Activated naive CD8-positive, alpha-beta T cell treated with anti-CD3 and anti-CD28 coated beads, Interleukin-2, amount 10 ng/mL, durations not matched to agents 7 days and 5 days (primary cell): ENCODE measurements at regions not wholly inside any gene's neighbourhood (a gene's known extent, or its start where the extent isn't known, plus 50 kb on each side); places are given as distances from the start of the nearest gene placed in this dataset.

Experiments
- ATAC-seq: fragments of 150-1000 bp; cut with Tn5 transposase; one replicate; pipeline ENCODE4 v1.10.0; 2021; ENCODE audit warnings: low read depth, moderate library complexity
- POLR2A ChIA-PET: fragments of 350-600 bp; sonication (Branson Sonifier 250); formaldehyde crosslinking; loops from one replicate; lab custom pipeline; 2021; ENCODE audit warnings: antibody characterized with exemption; lab: Charles Lee
- DNase-seq: peaks from one replicate; pipeline ENCODE4 v3.0.0; 2021
- H3K27ac Mint-ChIP-seq: one replicate; pipeline ENCODE4 v1.8.0; 2022; ENCODE audit warnings: mild to moderate bottlenecking, mixed read lengths
- H3K27me3 Mint-ChIP-seq: one replicate; pipeline ENCODE4 v1.8.0; 2022; ENCODE audit warnings: mild to moderate bottlenecking, moderate library complexity, mixed read lengths
- H3K36me3 Mint-ChIP-seq: one replicate; pipeline ENCODE4 v1.8.0; 2021; ENCODE audit warnings: mild to moderate bottlenecking, mixed read lengths
- H3K4me1 Mint-ChIP-seq: one replicate; pipeline ENCODE4 v1.8.0; 2021; ENCODE audit warnings: mixed read lengths
- H3K4me3 Mint-ChIP-seq: one replicate; pipeline ENCODE4 v1.8.0; 2022; ENCODE audit warnings: mild to moderate bottlenecking, moderate library complexity, mixed read lengths
- H3K9me3 Mint-ChIP-seq: one replicate; pipeline ENCODE4 v1.8.0; 2021; ENCODE audit warnings: mixed read lengths

- POLR2A ChIA-PET = interaction anchor here (0.6 kb wide), 1 partner anchor 1136 kb away, joined by 3 read pairs; no protein-coding TSS in a partner anchor
- Mint-ChIP-seq H3K36me3 (no peaks in the 10 kb centered on the region), H3K9me3 (no peaks in the 10 kb centered on the region), H3K27ac (no peak overlapping the region), H3K4me3 (no peak overlapping the region), H3K4me1 (peaks cover 7% of the 10 kb centered on the region), H3K27me3 (peaks cover 55% of the 10 kb centered on the region)
- ATAC-seq (no peak), DNase-seq (no peak)
These were observed 98.9 kb upstream of the CYP1B1 start for GRCh38 chr2:38174646-38175423.

GRCh38 chr2:38174131-38174530, 98.2 kb upstream of the CYP1B1 start:
- no peaks in the 10 kb centered on the region for H3K9me3 Mint-ChIP-seq
- H3K27me3 Mint-ChIP-seq = peaks cover 52% of the 10 kb centered on the region
- H3K27ac Mint-ChIP-seq = no peak overlapping the region
- DNase-seq = no peak
- H3K36me3 Mint-ChIP-seq = no peaks in the 10 kb centered on the region
- H3K4me3 Mint-ChIP-seq = no peak overlapping the region
- H3K4me1 Mint-ChIP-seq = peaks cover 6% of the 10 kb centered on the region
- ATAC-seq = no peak
- POLR2A ChIA-PET = interaction anchor here (0.6 kb wide), 1 partner anchor 1136 kb away, joined by 3 read pairs; no protein-coding TSS in a partner anchor

GRCh38 chr2:38173683-38174082, 97.7 kb upstream of the CYP1B1 start:
- H3K9me3 Mint-ChIP-seq = no peaks in the 10 kb centered on the region
- no peaks in the 10 kb centered on the region for H3K36me3 Mint-ChIP-seq
- ATAC-seq (no peak), DNase-seq (no peak)
- H3K27me3 Mint-ChIP-seq = peaks cover 48% of the 10 kb centered on the region
- POLR2A ChIA-PET = no interaction called here
- H3K4me3 Mint-ChIP-seq = no peak overlapping the region
- H3K4me1 Mint-ChIP-seq = peaks cover 5% of the 10 kb centered on the region
- H3K27ac Mint-ChIP-seq = no peak overlapping the region

- Mint-ChIP-seq H3K27ac (no peak overlapping the region), H3K27me3 (peaks cover 36% of the 10 kb centered on the region), H3K4me1 (peaks cover 2% of the 10 kb centered on the region), H3K9me3 (no peaks in the 10 kb centered on the region), H3K36me3 (no peaks in the 10 kb centered on the region), H3K4me3 (no peak overlapping the region)
- POLR2A ChIA-PET = no interaction called here
- no peak for DNase-seq
- no peak for ATAC-seq
These were observed 95.4 kb upstream of the CYP1B1 start for GRCh38 chr2:38171208-38171855.

- DNase-seq (no peak), ATAC-seq (no peak)
- H3K36me3 Mint-ChIP-seq = no peaks in the 10 kb centered on the region
- H3K4me3 Mint-ChIP-seq = no peak overlapping the region
- no peaks in the 10 kb centered on the region for H3K9me3 Mint-ChIP-seq
- peaks cover 2% of the 10 kb centered on the region for H3K4me1 Mint-ChIP-seq
- POLR2A ChIA-PET = no interaction called here
- H3K27me3 Mint-ChIP-seq = peaks cover 37% of the 10 kb centered on the region
- H3K27ac Mint-ChIP-seq = no peak overlapping the region
These were observed 94.8 kb upstream of the CYP1B1 start for GRCh38 chr2:38170733-38171132.

- Mint-ChIP-seq H3K36me3 (no peaks in the 10 kb centered on the region), H3K4me1 (peaks cover 2% of the 10 kb centered on the region), H3K9me3 (no peaks in the 10 kb centered on the region), H3K27me3 (peaks cover 32% of the 10 kb centered on the region), H3K27ac (no peak overlapping the region), H3K4me3 (no peak overlapping the region)
- no peak for ATAC-seq
- POLR2A ChIA-PET = no interaction called here
- no peak for DNase-seq
These were observed 94.1 kb upstream of the CYP1B1 start for GRCh38 chr2:38170067-38170466.

- H3K36me3 Mint-ChIP-seq = no peaks in the 10 kb centered on the region
- no peaks in the 10 kb centered on the region for H3K9me3 Mint-ChIP-seq
- POLR2A ChIA-PET = no interaction called here
- ATAC-seq (no peak), DNase-seq (no peak)
- H3K27ac Mint-ChIP-seq = no peak overlapping the region
- H3K27me3 Mint-ChIP-seq = peaks cover 31% of the 10 kb centered on the region
- H3K4me3 Mint-ChIP-seq = no peak overlapping the region
- H3K4me1 Mint-ChIP-seq = peaks cover 2% of the 10 kb centered on the region
These were observed 92.9 kb upstream of the CYP1B1 start for GRCh38 chr2:38168710-38169480.

- Mint-ChIP-seq H3K36me3 (no peaks in the 10 kb centered on the region), H3K4me3 (no peak overlapping the region), H3K27ac (no peak overlapping the region), H3K27me3 (peaks cover 33% of the 10 kb centered on the region), H3K9me3 (no peaks in the 10 kb centered on the region), H3K4me1 (peaks cover 2% of the 10 kb centered on the region)
- no peak for DNase-seq
- ATAC-seq = no peak
- POLR2A ChIA-PET = no interaction called here
These were observed 92.0 kb upstream of the CYP1B1 start for GRCh38 chr2:38167968-38168350.

- no peak for DNase-seq
- peaks cover 2% of the 10 kb centered on the region for H3K4me1 Mint-ChIP-seq
- no peak overlapping the region for H3K4me3 Mint-ChIP-seq
- no peaks in the 10 kb centered on the region for H3K9me3 Mint-ChIP-seq
- H3K27me3 Mint-ChIP-seq = peaks cover 28% of the 10 kb centered on the region
- ATAC-seq = no peak
- POLR2A ChIA-PET = no interaction called here
- no peak overlapping the region for H3K27ac Mint-ChIP-seq
- H3K36me3 Mint-ChIP-seq = no peaks in the 10 kb centered on the region
These were observed 89.7 kb upstream of the CYP1B1 start for GRCh38 chr2:38165698-38166097.

- POLR2A ChIA-PET = no interaction called here
- no peak for DNase-seq
- no peak for ATAC-seq
- Mint-ChIP-seq H3K36me3 (no peaks in the 10 kb centered on the region), H3K27ac (no peak overlapping the region), H3K4me1 (peaks cover 2% of the 10 kb centered on the region), H3K4me3 (no peak overlapping the region), H3K9me3 (no peaks in the 10 kb centered on the region), H3K27me3 (peaks cover 31% of the 10 kb centered on the region)
These were observed 88.9 kb upstream of the CYP1B1 start for GRCh38 chr2:38164881-38165280.

- POLR2A ChIA-PET = no interaction called here
These were observed 87.6 kb upstream of the CYP1B1 start for GRCh38 chr2:38163579-38163978.

GRCh38 chr2:38163006-38163405, 87.1 kb upstream of the CYP1B1 start:
- Mint-ChIP-seq H3K9me3 (no peaks in the 10 kb centered on the region), H3K27me3 (peaks cover 40% of the 10 kb centered on the region), H3K4me1 (no peaks in the 10 kb centered on the region), H3K36me3 (no peaks in the 10 kb centered on the region), H3K27ac (no peak overlapping the region), H3K4me3 (no peak overlapping the region)
- DNase-seq (no peak), ATAC-seq (no peak)
- POLR2A ChIA-PET = no interaction called here

More at GRCh38 chr2:38163579-38163978, 87.6 kb upstream of the CYP1B1 start:
- DNase-seq = no peak
- Mint-ChIP-seq H3K9me3 (no peaks in the 10 kb centered on the region), H3K27ac (no peak overlapping the region), H3K4me1 (no peaks in the 10 kb centered on the region), H3K4me3 (no peak overlapping the region), H3K27me3 (peaks cover 34% of the 10 kb centered on the region), H3K36me3 (no peaks in the 10 kb centered on the region)
- ATAC-seq = no peak

- DNase-seq (no peak), ATAC-seq (no peak)
- H3K4me1 Mint-ChIP-seq = no peaks in the 10 kb centered on the region
- POLR2A ChIA-PET = no interaction called here
- H3K27me3 Mint-ChIP-seq = peaks cover 57% of the 10 kb centered on the region
- no peak overlapping the region for H3K27ac Mint-ChIP-seq
- H3K9me3 Mint-ChIP-seq = no peaks in the 10 kb centered on the region
- H3K36me3 Mint-ChIP-seq = no peaks in the 10 kb centered on the region
- H3K4me3 Mint-ChIP-seq = no peak overlapping the region
These were observed 84.6 kb upstream of the CYP1B1 start for GRCh38 chr2:38160516-38160915.
